Breast epithelium (tissue), 4 donors: ENCODE measurements at regions not wholly inside any gene's neighbourhood (a gene's known extent, or its start where the extent isn't known, plus 50 kb on each side); places are given as distances from the start of the nearest gene placed in this dataset.
A peak's percentile ranks its signal among the peaks of the same experiment; 100 is the strongest.

ENCODE experiments used
- DNase-seq, 2 donors: peaks; one replicate each; pipeline ENCODE4 v3.0.0-alpha.2; 2019; ENCODE audit warnings: low spot score in 2 of 2
- H3K27ac ChIP-seq, 2 donors: fragments of 200-600 bp; sonication (generic) in 1 of 2; one replicate each; pipeline ENCODE4 v1.5.1; 2016 to 2019; ENCODE audit warnings: mild to moderate bottlenecking in 1 of 2
- H3K27me3 ChIP-seq, 2 donors: fragments of 200-600 bp; sonication (generic) in 1 of 2; one replicate each; pipeline versions ENCODE4 v1.5.1 to v1.6.0; 2017 to 2019; ENCODE audit warnings: control low read depth in 1 of 2, mild to moderate bottlenecking in 1 of 2
- H3K36me3 ChIP-seq: fragments of 200-600 bp; one replicate; pipeline ENCODE4 v1.5.1; 2019
- H3K4me1 ChIP-seq, 2 donors: fragments of 200-600 bp; sonication (generic); one replicate each; pipeline ENCODE4 v1.5.1; 2016 to 2019; ENCODE audit warnings: control low read depth in 1 of 2
- H3K4me3 ChIP-seq, 3 donors: fragments of 200-600 bp; sonication (generic); 1 replicate in 2 of 3; 2 replicates in 1 of 3; pipeline ENCODE4 v1.5.1; 2016 to 2019; ENCODE audit warnings: mild to moderate bottlenecking in 3 of 3, moderate library complexity in 2 of 3
- H3K9me3 ChIP-seq, 2 donors: fragments of 200-600 bp; sonication (generic) in 1 of 2; one replicate each; pipeline ENCODE4 v1.5.1; 2016 to 2019; ENCODE audit warnings: control low read depth in 1 of 2
- CTCF ChIP-seq, 3 donors: fragments of 450-650 bp; IDR thresholded peaks; one replicate each; pipeline ENCODE4 v1.5.1; 2016 to 2017; ENCODE audit warnings: antibody characterized with exemption in 3 of 3, mild to moderate bottlenecking in 3 of 3, moderate library complexity in 3 of 3
- POLR2A ChIP-seq: fragments of 450-650 bp; IDR thresholded peaks from one replicate; pipeline ENCODE4 v1.6.1; 2016; ENCODE audit warnings: antibody characterized with exemption, mild to moderate bottlenecking, moderate library complexity
- POLR2AphosphoS5 ChIP-seq, 3 donors: sonication (generic); formaldehyde crosslinking; IDR thresholded peaks; one replicate each; pipeline ENCODE4 v1.6.1; 2017; ENCODE audit warnings: antibody characterized with exemption in 3 of 3
- intact Hi-C: fragments of 100-400 bp; cut with DNase I; formaldehyde crosslinking; loops from one replicate; pipeline ENCODE4 v1.15.1; 2023; ENCODE audit warnings: low total_unique reads

GRCh38 chr20:59400708-59401107 lies 100.3 kb downstream of the EDN3 start:
- Histone ChIP-seq H3K9me3 (no peaks in the 10 kb centered on the region), H3K36me3 (no peaks in the 10 kb centered on the region), H3K27me3 (peaks cover 2 to 39% of the 10 kb centered on the region in 2 donors), H3K27ac (no peak overlapping the region), H3K4me3 (no peak overlapping the region), H3K4me1 (peaks cover 0 to 5% of the 10 kb centered on the region in 2 donors)
- DNase-seq, result no peak
- intact Hi-C loops, result loop anchor here (10.0 kb wide), 1 partner anchor 316 kb away; no protein-coding TSS in a partner anchor
- no peak for TF ChIP-seq POLR2A
- TF ChIP-seq POLR2AphosphoS5 (IDR thresholded peaks at IDR 0.05), result no peak
- TF ChIP-seq CTCF (IDR thresholded peaks at IDR 0.05), result no peak

GRCh38 chr20:59402681-59403080 lies 102.3 kb downstream of the EDN3 start:
- H3K27ac ChIP-seq, result no peak overlapping the region
- intact Hi-C loops, result loop anchor here (10.0 kb wide), 1 partner anchor 318 kb away; no protein-coding TSS in a partner anchor
- H3K36me3 ChIP-seq, result no peaks in the 10 kb centered on the region
- H3K27me3 ChIP-seq, result peaks cover 2 to 43% of the 10 kb centered on the region in 2 donors
- peak overlapping the region in 2 of 3 donors; percentile 18 to 37 for H3K4me3 ChIP-seq
- no peak for TF ChIP-seq POLR2AphosphoS5 (IDR thresholded peaks at IDR 0.05)
- TF ChIP-seq CTCF (IDR thresholded peaks at IDR 0.05), result no peak
- TF ChIP-seq POLR2A, result no peak
- no peak for DNase-seq
- H3K9me3 ChIP-seq, result no peaks in the 10 kb centered on the region
- peaks cover 0 to 5% of the 10 kb centered on the region in 2 donors for H3K4me1 ChIP-seq

- intact Hi-C loops, result loop anchor here (10.0 kb wide), 1 partner anchor 319 kb away; no protein-coding TSS in a partner anchor
Measured at GRCh38 chr20:59403261-59403961, 103.0 kb downstream of the EDN3 start.

GRCh38 chr20:59403962-59404314 lies 103.5 kb downstream of the EDN3 start:
- H3K4me1 ChIP-seq, result peaks cover 0 to 5% of the 10 kb centered on the region in 2 donors
- H3K36me3 ChIP-seq, result no peaks in the 10 kb centered on the region
- peaks cover 2 to 49% of the 10 kb centered on the region in 2 donors for H3K27me3 ChIP-seq
- H3K4me3 ChIP-seq, result peak overlapping the region in 2 of 3 donors; percentile 27 to 32
- no peak for DNase-seq
- intact Hi-C loops, result loop anchor here (10.0 kb wide), 1 partner anchor 319 kb away; no protein-coding TSS in a partner anchor
- TF ChIP-seq CTCF (IDR thresholded peaks at IDR 0.05) (peak in 1 of 3 donors; percentile 8), POLR2AphosphoS5 (IDR thresholded peaks at IDR 0.05) (no peak), POLR2A (no peak)
- H3K9me3 ChIP-seq, result no peaks in the 10 kb centered on the region
- H3K27ac ChIP-seq, result no peak overlapping the region

More at GRCh38 chr20:59403261-59403961, 103.0 kb downstream of the EDN3 start:
- Histone ChIP-seq H3K36me3 (no peaks in the 10 kb centered on the region), H3K4me3 (peak overlapping the region in 2 of 3 donors; percentile 27 to 32), H3K4me1 (peaks cover 0 to 5% of the 10 kb centered on the region in 2 donors), H3K27ac (no peak overlapping the region), H3K27me3 (peaks cover 2 to 47% of the 10 kb centered on the region in 2 donors), H3K9me3 (no peaks in the 10 kb centered on the region)
- TF ChIP-seq POLR2AphosphoS5 (IDR thresholded peaks at IDR 0.05), result no peak
- peak; percentile 83 to 94 (median 92) for TF ChIP-seq CTCF (IDR thresholded peaks at IDR 0.05)
- TF ChIP-seq POLR2A, result no peak
- DNase-seq, result peak in 1 of 2 donors; percentile 25

GRCh38 chr20:59404749-59405148 lies 104.3 kb downstream of the EDN3 start:
- H3K9me3 ChIP-seq, result no peaks in the 10 kb centered on the region
- H3K4me1 ChIP-seq, result peaks cover 0 to 5% of the 10 kb centered on the region in 2 donors
- H3K27me3 ChIP-seq, result peaks cover 2 to 49% of the 10 kb centered on the region in 2 donors
- no peaks in the 10 kb centered on the region for H3K36me3 ChIP-seq
- TF ChIP-seq POLR2A (no peak), CTCF (IDR thresholded peaks at IDR 0.05) (no peak), POLR2AphosphoS5 (IDR thresholded peaks at IDR 0.05) (no peak)
- no peak overlapping the region for H3K27ac ChIP-seq
- intact Hi-C loops, result loop anchor here (10.0 kb wide), 1 partner anchor 320 kb away; no protein-coding TSS in a partner anchor
- H3K4me3 ChIP-seq, result no peak overlapping the region
- DNase-seq, result no peak
